H1 (cell line): ENCODE measurements at regions not wholly inside any gene's neighbourhood (a gene's known extent, or its start where the extent isn't known, plus 50 kb on each side); places are given as distances from the start of the nearest gene placed in this dataset.

Experiments
- CEBPB ChIP-seq: IDR thresholded peaks from 2 replicates; pipeline ENCODE4 v1.6.1; 2012; ENCODE audit warnings: low read depth, low read length
- EP300 ChIP-seq, 2 experiments: IDR thresholded peaks; 1 replicate in 1 of 2; 2 replicates in 1 of 2; pipeline ENCODE4 v1.6.1; 2011 to 2012; ENCODE audit warnings: low read depth in 2 of 2, low read length in 2 of 2, mild to moderate bottlenecking in 2 of 2, borderline replicate concordance in 1 of 2, inconsistent platforms in 1 of 2, moderate library complexity in 1 of 2
- POLR2AphosphoS5 ChIP-seq: IDR thresholded peaks from 2 replicates; pipeline ENCODE4 v1.6.1; 2011; ENCODE audit warnings: low read depth, low read length
- TCF12 ChIP-seq: IDR thresholded peaks from 2 replicates; pipeline ENCODE4 v1.6.1; 2011; ENCODE audit warnings: low read depth, mild to moderate bottlenecking, low read length
- YY1 ChIP-seq: IDR thresholded peaks from 2 replicates; pipeline ENCODE4 v1.6.1; 2011; ENCODE audit warnings: low read depth, mild to moderate bottlenecking, low read length
- TF ChIP-seq, protein P1 (sequence below), 3 experiments: IDR thresholded peaks; 1 replicate in 2 of 3; 2 replicates in 1 of 3; pipeline versions ENCODE4 v1.5.1 to v1.6.1; 2011; ENCODE audit warnings: low read length in 3 of 3, mild to moderate bottlenecking in 3 of 3, inconsistent platforms in 2 of 3, low read depth in 1 of 3, moderate library complexity in 1 of 3; ENCODE audit not compliant: insufficient read depth in 1 of 3; ENCODE audit errors: control extremely low read depth in 1 of 3

DNA sequence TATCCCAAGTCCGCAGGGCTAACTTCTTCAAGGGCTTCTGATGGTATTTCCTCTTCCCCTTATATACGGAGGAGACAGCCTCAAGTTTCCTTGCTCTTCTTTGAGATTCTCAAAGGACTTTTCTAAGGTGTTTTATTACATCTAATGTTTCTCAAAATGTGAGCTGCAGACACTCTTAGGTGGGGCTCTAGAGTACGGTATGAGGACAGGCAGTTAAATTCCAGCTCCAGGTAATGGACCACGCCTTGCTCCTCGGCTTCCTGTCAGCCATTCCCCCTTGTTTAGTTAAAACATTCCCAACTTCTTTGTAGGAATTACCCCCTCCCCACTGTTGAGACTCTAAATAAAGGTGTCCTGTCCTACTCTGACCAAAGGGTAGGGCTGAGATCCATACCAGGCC lies 131.9 kb downstream of the IRS1 start:
- TF ChIP-seq, protein P1, sequence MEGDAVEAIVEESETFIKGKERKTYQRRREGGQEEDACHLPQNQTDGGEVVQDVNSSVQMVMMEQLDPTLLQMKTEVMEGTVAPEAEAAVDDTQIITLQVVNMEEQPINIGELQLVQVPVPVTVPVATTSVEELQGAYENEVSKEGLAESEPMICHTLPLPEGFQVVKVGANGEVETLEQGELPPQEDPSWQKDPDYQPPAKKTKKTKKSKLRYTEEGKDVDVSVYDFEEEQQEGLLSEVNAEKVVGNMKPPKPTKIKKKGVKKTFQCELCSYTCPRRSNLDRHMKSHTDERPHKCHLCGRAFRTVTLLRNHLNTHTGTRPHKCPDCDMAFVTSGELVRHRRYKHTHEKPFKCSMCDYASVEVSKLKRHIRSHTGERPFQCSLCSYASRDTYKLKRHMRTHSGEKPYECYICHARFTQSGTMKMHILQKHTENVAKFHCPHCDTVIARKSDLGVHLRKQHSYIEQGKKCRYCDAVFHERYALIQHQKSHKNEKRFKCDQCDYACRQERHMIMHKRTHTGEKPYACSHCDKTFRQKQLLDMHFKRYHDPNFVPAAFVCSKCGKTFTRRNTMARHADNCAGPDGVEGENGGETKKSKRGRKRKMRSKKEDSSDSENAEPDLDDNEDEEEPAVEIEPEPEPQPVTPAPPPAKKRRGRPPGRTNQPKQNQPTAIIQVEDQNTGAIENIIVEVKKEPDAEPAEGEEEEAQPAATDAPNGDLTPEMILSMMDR (IDR thresholded peaks at IDR 0.05; ENCODE audit: control extremely low read depth in 1 of 3, insufficient read depth in 1 of 3, low read depth in 1 of 3, low read length in 3 of 3) = no peak
- no peak for TF ChIP-seq TCF12
- no peak for TF ChIP-seq EP300 (IDR thresholded peaks at IDR 0.05; ENCODE audit: borderline replicate concordance in 1 of 2, low read depth in 2 of 2, low read length in 2 of 2)
- TF ChIP-seq YY1 = no peak
- no peak for TF ChIP-seq POLR2AphosphoS5
- no peak for TF ChIP-seq CEBPB
